Activated CD8-positive, alpha-beta T cell treated with anti-CD3 and anti-CD28 coated beads for 36 hours (primary cell): ENCODE measurements at regions not wholly inside any gene's neighbourhood (a gene's known extent, or its start where the extent isn't known, plus 50 kb on each side); places are given as distances from the start of the nearest gene placed in this dataset.

Source experiments
- ATAC-seq: fragments of 200-7000 bp; cut with Tn5 transposase; one replicate; pipeline ENCODE4 v1.10.0; 2021; ENCODE audit warnings: mild to moderate bottlenecking, moderate library complexity
- CTCF ChIA-PET: fragments of 350-600 bp; sonication (Branson Sonifier 250); formaldehyde crosslinking; loops from one replicate; lab custom pipeline; 2021; ENCODE audit warnings: antibody characterized with exemption; lab: Charles Lee
- POLR2A ChIA-PET: fragments of 350-600 bp; sonication (Branson Sonifier 250); formaldehyde crosslinking; loops from one replicate; lab custom pipeline; 2021; ENCODE audit warnings: antibody characterized with exemption; lab: Charles Lee
- DNase-seq: peaks from one replicate; pipeline ENCODE4 v3.0.0-alpha.2; 2020
- H3K27ac Mint-ChIP-seq: one replicate; pipeline ENCODE4 v1.8.0; 2021; ENCODE audit warnings: mild to moderate bottlenecking, mixed read lengths
- H3K27me3 Mint-ChIP-seq: one replicate; pipeline ENCODE4 v1.8.0; 2021; ENCODE audit warnings: mixed read lengths
- H3K36me3 Mint-ChIP-seq: one replicate; pipeline ENCODE4 v1.8.0; 2021; ENCODE audit warnings: low read depth, mixed read lengths
- H3K4me1 Mint-ChIP-seq: one replicate; pipeline ENCODE4 v1.8.0; 2021; ENCODE audit warnings: low read depth, mixed read lengths
- H3K4me3 Mint-ChIP-seq: one replicate; pipeline ENCODE4 v1.8.0; 2021; ENCODE audit warnings: mild to moderate bottlenecking, moderate library complexity, mixed read lengths
- H3K9me3 Mint-ChIP-seq: one replicate; pipeline ENCODE4 v1.8.0; 2021; ENCODE audit warnings: mixed read lengths
- CTCF ChIP-seq: fragments of 200-600 bp; IDR thresholded peaks from one replicate; pipeline ENCODE4 v1.8.0; 2022; ENCODE audit warnings: antibody characterized with exemption, mild to moderate bottlenecking
- intact Hi-C: fragments of 100-400 bp; cut with micrococcal nuclease; formaldehyde crosslinking; loops from one replicate; pipeline ENCODE4 v1.10.0; 2022

GRCh38 chr10:2817940-2818636 lies 249.3 kb upstream of the PFKP start:
- H3K4me3 Mint-ChIP-seq = no peak overlapping the region
- no peak overlapping the region for H3K27ac Mint-ChIP-seq
- H3K9me3 Mint-ChIP-seq = no peaks in the 10 kb centered on the region
- no peaks in the 10 kb centered on the region for H3K4me1 Mint-ChIP-seq
- POLR2A ChIA-PET = no interaction called here
- TF ChIP-seq CTCF = no peak
- ATAC-seq (no peak), DNase-seq (no peak)
- CTCF ChIA-PET = interaction anchor here (1.5 kb wide), 1 partner anchor 19 kb away, joined by 3 read pairs; no protein-coding TSS in a partner anchor
- intact Hi-C loops = no loop called here
- H3K27me3 Mint-ChIP-seq = peaks cover 2% of the 10 kb centered on the region
- H3K36me3 Mint-ChIP-seq = no peaks in the 10 kb centered on the region

- ChIA-PET CTCF (no interaction called here), POLR2A (no interaction called here)
- Mint-ChIP-seq H3K4me1 (no peaks in the 10 kb centered on the region), H3K36me3 (no peaks in the 10 kb centered on the region), H3K27me3 (no peaks in the 10 kb centered on the region), H3K4me3 (no peak overlapping the region), H3K9me3 (no peaks in the 10 kb centered on the region), H3K27ac (no peak overlapping the region)
- intact Hi-C loops = no loop called here
- DNase-seq (no peak), ATAC-seq (no peak)
- TF ChIP-seq CTCF = no peak
Observed at GRCh38 chr10:2813693-2814092, 253.7 kb upstream of the PFKP start.

- H3K27me3 Mint-ChIP-seq = no peaks in the 10 kb centered on the region
- CTCF ChIA-PET = no interaction called here
- H3K4me1 Mint-ChIP-seq = no peaks in the 10 kb centered on the region
- H3K36me3 Mint-ChIP-seq = no peaks in the 10 kb centered on the region
- H3K27ac Mint-ChIP-seq = no peak overlapping the region
- POLR2A ChIA-PET = no interaction called here
- no peak for DNase-seq
- no peak overlapping the region for H3K4me3 Mint-ChIP-seq
- intact Hi-C loops = no loop called here
- no peak for ATAC-seq
- no peaks in the 10 kb centered on the region for H3K9me3 Mint-ChIP-seq
- no peak for TF ChIP-seq CTCF
Observed at GRCh38 chr10:2813286-2813685, 254.1 kb upstream of the PFKP start.

- H3K4me3 Mint-ChIP-seq = no peak overlapping the region
- ATAC-seq (no peak), DNase-seq (no peak)
- peaks cover 4% of the 10 kb centered on the region for H3K9me3 Mint-ChIP-seq
- TF ChIP-seq CTCF = no peak
- ChIA-PET CTCF (no interaction called here), POLR2A (no interaction called here)
- H3K36me3 Mint-ChIP-seq = no peaks in the 10 kb centered on the region
- no peaks in the 10 kb centered on the region for H3K4me1 Mint-ChIP-seq
- H3K27ac Mint-ChIP-seq = no peak overlapping the region
- no peaks in the 10 kb centered on the region for H3K27me3 Mint-ChIP-seq
- intact Hi-C loops = no loop called here
Observed at GRCh38 chr10:2812631-2813030, 254.7 kb upstream of the PFKP start.

GRCh38 chr10:2800178-2800577 lies 267.2 kb upstream of the PFKP start:
- ATAC-seq (no peak), DNase-seq (no peak)
- no peak overlapping the region for H3K27ac Mint-ChIP-seq
- CTCF ChIA-PET = no interaction called here
- peaks cover 1% of the 10 kb centered on the region for H3K9me3 Mint-ChIP-seq
- intact Hi-C loops = no loop called here
- H3K27me3 Mint-ChIP-seq = peaks cover 10% of the 10 kb centered on the region
- H3K4me1 Mint-ChIP-seq = no peaks in the 10 kb centered on the region
- POLR2A ChIA-PET = no interaction called here
- H3K4me3 Mint-ChIP-seq = no peak overlapping the region
- TF ChIP-seq CTCF = no peak
- no peaks in the 10 kb centered on the region for H3K36me3 Mint-ChIP-seq
